Fibroblast of lung (primary cell): ENCODE measurements at regions not wholly inside any gene's neighbourhood (a gene's known extent, or its start where the extent isn't known, plus 50 kb on each side); places are given as distances from the start of the nearest gene placed in this dataset.

Experiments
- CTCF ChIP-seq, 2 donors: IDR thresholded peaks in 1 of 2; conservative IDR thresholded peaks in 1 of 2; 1 replicate in 1 of 2; 2 replicates in 1 of 2; pipeline ENCODE4 v1.5.1; 2011 to 2012; ENCODE audit warnings: low read length in 2 of 2, control low read depth in 1 of 2, inconsistent platforms in 1 of 2, low read depth in 1 of 2, mild to moderate bottlenecking in 1 of 2
- EZH2 ChIP-seq: IDR thresholded peaks from 2 replicates; pipeline ENCODE4 v1.5.1; 2012; ENCODE audit warnings: low read length, control low read depth, mild to moderate bottlenecking; ENCODE audit errors: missing control alignments

- TF ChIP-seq CTCF (conservative IDR thresholded peaks at IDR 0.05 in 1 of 2, IDR thresholded peaks at IDR 0.05 in 1 of 2; ENCODE audit: low read depth in 1 of 2, low read length in 2 of 2), result no peak
- no peak for TF ChIP-seq EZH2
These were observed 394.5 kb upstream of the CFAP20DC start for GRCh38 chr3:59444294-59444671.
